Lower lobe of right lung (tissue), 2 donors: ENCODE measurements at regions not wholly inside any gene's neighbourhood (a gene's known extent, or its start where the extent isn't known, plus 50 kb on each side); places are given as distances from the start of the nearest gene placed in this dataset.

ENCODE experiments used
- ATAC-seq, 2 donors: fragments of 200-7000 bp; cut with Tn5 transposase; one replicate each; pipeline ENCODE4 v1.9.1; 2020 to 2022; ENCODE audit warnings: mild to moderate bottlenecking in 2 of 2, moderate library complexity in 2 of 2
- DNase-seq: peaks from one replicate; pipeline ENCODE4 v3.0.0-alpha.2; 2020
- H3K27ac ChIP-seq: fragments of 200-600 bp; one replicate; pipeline ENCODE4 v1.8.0; 2022
- H3K27me3 ChIP-seq: fragments of 200-600 bp; one replicate; pipeline ENCODE4 v1.8.0; 2022; ENCODE audit warnings: low read depth
- H3K36me3 ChIP-seq: fragments of 200-600 bp; one replicate; pipeline ENCODE4 v1.8.0; 2022; ENCODE audit warnings: mild to moderate bottlenecking
- H3K4me1 ChIP-seq: fragments of 200-600 bp; one replicate; pipeline ENCODE4 v1.8.0; 2022
- H3K4me3 ChIP-seq: fragments of 200-600 bp; one replicate; pipeline ENCODE4 v1.8.0; 2022; ENCODE audit warnings: mild to moderate bottlenecking
- H3K9me3 ChIP-seq: fragments of 200-600 bp; one replicate; pipeline ENCODE4 v1.8.0; 2022
- intact Hi-C: fragments of 100-400 bp; cut with DNase I; formaldehyde crosslinking; loops from one replicate; pipeline ENCODE4 v1.11.0; 2022
- TF ChIP-seq, protein P1 (sequence below): fragments of 200-600 bp; IDR thresholded peaks from one replicate; pipeline ENCODE4 v1.8.0; 2022; ENCODE audit warnings: antibody characterized with exemption, mild to moderate bottlenecking
- donor health status: DM: no; HTN: yes; CAD: no; lungs with severe emphysema.

- ATAC-seq (no peak), DNase-seq (no peak)
- Histone ChIP-seq H3K4me3 (no peak overlapping the region), H3K9me3 (no peaks in the 10 kb centered on the region), H3K27ac (no peak overlapping the region), H3K36me3 (no peaks in the 10 kb centered on the region), H3K27me3 (no peaks in the 10 kb centered on the region), H3K4me1 (no peaks in the 10 kb centered on the region)
- TF ChIP-seq, protein P1, sequence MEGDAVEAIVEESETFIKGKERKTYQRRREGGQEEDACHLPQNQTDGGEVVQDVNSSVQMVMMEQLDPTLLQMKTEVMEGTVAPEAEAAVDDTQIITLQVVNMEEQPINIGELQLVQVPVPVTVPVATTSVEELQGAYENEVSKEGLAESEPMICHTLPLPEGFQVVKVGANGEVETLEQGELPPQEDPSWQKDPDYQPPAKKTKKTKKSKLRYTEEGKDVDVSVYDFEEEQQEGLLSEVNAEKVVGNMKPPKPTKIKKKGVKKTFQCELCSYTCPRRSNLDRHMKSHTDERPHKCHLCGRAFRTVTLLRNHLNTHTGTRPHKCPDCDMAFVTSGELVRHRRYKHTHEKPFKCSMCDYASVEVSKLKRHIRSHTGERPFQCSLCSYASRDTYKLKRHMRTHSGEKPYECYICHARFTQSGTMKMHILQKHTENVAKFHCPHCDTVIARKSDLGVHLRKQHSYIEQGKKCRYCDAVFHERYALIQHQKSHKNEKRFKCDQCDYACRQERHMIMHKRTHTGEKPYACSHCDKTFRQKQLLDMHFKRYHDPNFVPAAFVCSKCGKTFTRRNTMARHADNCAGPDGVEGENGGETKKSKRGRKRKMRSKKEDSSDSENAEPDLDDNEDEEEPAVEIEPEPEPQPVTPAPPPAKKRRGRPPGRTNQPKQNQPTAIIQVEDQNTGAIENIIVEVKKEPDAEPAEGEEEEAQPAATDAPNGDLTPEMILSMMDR: no peak
- intact Hi-C loops: no loop called here
Measured at GRCh38 chr14:86989285-86989684, 1003.7 kb downstream of the GALC start.

DNA sequence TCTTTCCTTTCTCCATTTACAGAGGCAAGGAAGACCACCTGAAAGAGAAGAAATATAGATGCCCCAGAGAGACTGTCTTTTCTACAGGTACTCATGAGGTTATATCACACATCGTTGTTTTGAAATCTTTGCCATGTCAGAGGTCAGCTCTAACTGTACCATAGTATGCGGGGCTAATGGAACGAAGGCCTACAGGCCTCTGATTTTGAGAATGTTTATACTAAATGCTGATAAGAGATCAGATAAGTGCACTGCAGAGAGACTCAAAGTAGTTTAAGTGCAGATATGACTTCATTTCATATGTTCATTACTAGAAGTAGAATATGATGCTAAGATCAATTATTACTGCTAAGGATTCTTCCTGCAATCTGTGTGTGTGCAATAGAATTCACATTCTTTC, 1005.0 kb downstream of the GALC start:
- no peak overlapping the region for H3K27ac ChIP-seq
- no peak overlapping the region for H3K4me3 ChIP-seq
- no peaks in the 10 kb centered on the region for H3K27me3 ChIP-seq
- no peaks in the 10 kb centered on the region for H3K4me1 ChIP-seq
- intact Hi-C loops: no loop called here
- no peak for DNase-seq
- no peaks in the 10 kb centered on the region for H3K36me3 ChIP-seq
- TF ChIP-seq, protein P1: no peak
- no peak for ATAC-seq
- H3K9me3 ChIP-seq: no peaks in the 10 kb centered on the region

DNA sequence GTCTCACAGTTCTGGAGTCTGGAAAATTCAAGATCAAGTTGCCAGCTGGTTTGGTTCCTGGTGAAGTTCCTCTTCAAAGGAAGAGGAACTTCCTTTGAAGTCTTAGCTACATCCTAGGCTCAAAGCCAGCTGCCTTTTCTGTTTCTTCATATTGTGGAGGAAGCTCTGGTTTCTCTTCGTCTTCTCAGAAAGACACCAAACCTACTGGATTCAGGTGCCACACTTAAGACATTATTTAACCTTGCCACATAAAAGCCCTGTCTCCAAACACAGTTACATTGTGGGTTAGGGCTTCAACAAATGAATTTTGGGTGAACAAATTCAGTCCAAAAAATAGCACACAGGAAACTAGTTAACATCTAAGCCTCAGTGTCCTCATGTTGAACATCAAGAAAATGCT, 1019.8 kb downstream of the GALC start:
- no peak overlapping the region for H3K4me3 ChIP-seq
- peaks cover 13% of the 10 kb centered on the region for H3K9me3 ChIP-seq
- intact Hi-C loops: no loop called here
- no peaks in the 10 kb centered on the region for H3K36me3 ChIP-seq
- no peaks in the 10 kb centered on the region for H3K4me1 ChIP-seq
- H3K27me3 ChIP-seq: no peaks in the 10 kb centered on the region
- TF ChIP-seq, protein P1: no peak
- H3K27ac ChIP-seq: no peak overlapping the region
- DNase-seq (no peak), ATAC-seq (no peak)

- DNase-seq: no peak
- Histone ChIP-seq H3K4me3 (no peak overlapping the region), H3K4me1 (no peaks in the 10 kb centered on the region), H3K9me3 (peaks cover 7% of the 10 kb centered on the region), H3K36me3 (no peaks in the 10 kb centered on the region), H3K27ac (no peak overlapping the region), H3K27me3 (no peaks in the 10 kb centered on the region)
- ATAC-seq: no peak
- intact Hi-C loops: no loop called here
- TF ChIP-seq, protein P1: no peak
Measured at GRCh38 chr14:86971292-86971691, 1021.7 kb downstream of the GALC start.

DNA sequence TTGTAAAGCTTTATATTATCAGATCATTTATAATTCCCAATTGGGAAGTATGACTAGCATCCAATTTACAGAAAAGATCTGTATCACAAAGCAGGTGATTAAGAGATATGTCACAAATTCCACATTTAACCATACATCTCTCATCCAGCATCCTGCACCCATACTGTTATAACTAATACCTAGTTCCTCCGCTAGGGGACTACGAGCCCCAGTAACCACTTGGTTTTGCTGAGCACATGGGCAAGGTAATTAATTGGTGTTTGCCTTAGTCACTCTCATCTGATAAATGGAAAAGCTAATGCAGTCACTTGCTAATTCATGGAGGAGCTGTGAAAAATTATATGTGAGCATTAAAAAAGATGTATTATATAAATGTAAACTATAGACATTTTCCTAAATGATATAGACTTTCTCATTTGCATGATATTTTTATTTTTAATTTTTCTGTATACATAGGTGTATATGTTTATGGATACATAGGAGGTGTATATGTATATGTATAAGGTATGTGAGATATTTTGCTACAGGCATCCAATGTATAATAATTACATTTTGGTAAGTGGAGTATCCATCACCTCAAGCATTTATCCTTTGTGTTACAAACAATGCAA, 1031.8 kb downstream of the GALC start:
- intact Hi-C loops: no loop called here
- TF ChIP-seq, protein P1: no peak
- H3K27me3 ChIP-seq: no peaks in the 10 kb centered on the region
- DNase-seq (no peak), ATAC-seq (no peak)
- no peak overlapping the region for H3K27ac ChIP-seq
- no peaks in the 10 kb centered on the region for H3K36me3 ChIP-seq
- no peak overlapping the region for H3K4me3 ChIP-seq
- no peaks in the 10 kb centered on the region for H3K9me3 ChIP-seq
- H3K4me1 ChIP-seq: no peaks in the 10 kb centered on the region
